Lower leg skin (tissue), 3 donors: ENCODE measurements at regions not wholly inside any gene's neighbourhood (a gene's known extent, or its start where the extent isn't known, plus 50 kb on each side); places are given as distances from the start of the nearest gene placed in this dataset.

Source experiments
- POLR2A ChIP-seq, 2 donors: fragments of 450-650 bp; IDR thresholded peaks; one replicate each; pipeline ENCODE4 v1.6.1; 2016 to 2017; ENCODE audit warnings: antibody characterized with exemption in 2 of 2, mild to moderate bottlenecking in 1 of 2, moderate library complexity in 1 of 2
- TF ChIP-seq, protein P1 (sequence below), 3 donors: fragments of 450-650 bp; IDR thresholded peaks; one replicate each; pipeline ENCODE4 v1.5.1; 2016; ENCODE audit warnings: antibody characterized with exemption in 3 of 3, mild to moderate bottlenecking in 3 of 3, moderate library complexity in 2 of 3

DNA sequence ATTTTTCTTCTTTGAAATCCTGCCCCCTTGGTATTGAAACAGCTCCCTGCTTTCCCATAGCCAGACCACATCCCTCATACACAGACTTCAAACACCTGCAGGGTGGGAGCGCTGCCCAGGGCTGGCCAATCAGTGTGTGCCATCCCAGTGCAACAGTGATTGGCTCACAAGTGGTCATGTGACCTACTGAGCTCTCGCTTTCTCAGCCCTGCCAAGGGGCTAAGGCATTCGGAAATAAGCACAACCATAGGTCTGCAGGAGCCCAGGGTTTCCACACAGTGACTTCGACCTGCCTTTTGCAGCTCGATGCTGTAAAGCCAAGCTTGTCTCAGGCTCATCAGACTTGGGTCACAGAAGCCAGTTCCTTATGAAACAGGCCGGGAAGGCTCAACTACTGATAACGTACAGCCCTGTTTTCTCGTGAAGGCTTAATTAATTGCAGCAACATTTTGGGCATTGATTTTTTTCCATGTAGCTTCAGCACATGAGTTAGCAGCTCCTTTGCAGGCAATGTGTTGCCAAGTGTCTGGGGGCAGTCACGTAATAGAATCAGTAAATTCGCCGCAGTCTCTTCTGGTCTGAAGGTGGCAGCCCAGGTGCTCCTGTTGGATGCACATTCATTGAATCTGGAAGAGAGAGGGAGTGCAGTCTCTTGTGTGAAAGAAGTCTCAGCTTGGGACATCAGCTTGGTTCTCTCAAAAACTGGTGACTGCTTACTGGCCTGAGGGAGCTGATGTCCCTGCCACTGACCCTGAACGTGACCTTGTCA is 1091.8 kb downstream of the AACS start:
- TF ChIP-seq, protein P1, sequence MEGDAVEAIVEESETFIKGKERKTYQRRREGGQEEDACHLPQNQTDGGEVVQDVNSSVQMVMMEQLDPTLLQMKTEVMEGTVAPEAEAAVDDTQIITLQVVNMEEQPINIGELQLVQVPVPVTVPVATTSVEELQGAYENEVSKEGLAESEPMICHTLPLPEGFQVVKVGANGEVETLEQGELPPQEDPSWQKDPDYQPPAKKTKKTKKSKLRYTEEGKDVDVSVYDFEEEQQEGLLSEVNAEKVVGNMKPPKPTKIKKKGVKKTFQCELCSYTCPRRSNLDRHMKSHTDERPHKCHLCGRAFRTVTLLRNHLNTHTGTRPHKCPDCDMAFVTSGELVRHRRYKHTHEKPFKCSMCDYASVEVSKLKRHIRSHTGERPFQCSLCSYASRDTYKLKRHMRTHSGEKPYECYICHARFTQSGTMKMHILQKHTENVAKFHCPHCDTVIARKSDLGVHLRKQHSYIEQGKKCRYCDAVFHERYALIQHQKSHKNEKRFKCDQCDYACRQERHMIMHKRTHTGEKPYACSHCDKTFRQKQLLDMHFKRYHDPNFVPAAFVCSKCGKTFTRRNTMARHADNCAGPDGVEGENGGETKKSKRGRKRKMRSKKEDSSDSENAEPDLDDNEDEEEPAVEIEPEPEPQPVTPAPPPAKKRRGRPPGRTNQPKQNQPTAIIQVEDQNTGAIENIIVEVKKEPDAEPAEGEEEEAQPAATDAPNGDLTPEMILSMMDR (IDR thresholded peaks at IDR 0.05), result no peak
- no peak for TF ChIP-seq POLR2A (IDR thresholded peaks at IDR 0.05)
